Heart right ventricle (tissue), 16 donors: ENCODE measurements at regions not wholly inside any gene's neighbourhood (a gene's known extent, or its start where the extent isn't known, plus 50 kb on each side); places are given as distances from the start of the nearest gene placed in this dataset.
"Not testable (repeated sequence)": the region's sequence is repeated elsewhere in the genome, so short reads cannot be mapped to it uniquely, and the experiment has no call there.

Experiments used
- ATAC-seq, 8 donors: fragments of 200-7000 bp; cut with Tn5 transposase; one replicate each; pipeline ENCODE4 v1.9.1; 2020; ENCODE audit warnings: mild to moderate bottlenecking in 8 of 8, moderate library complexity in 8 of 8, moderate number of reproducible peaks in 1 of 8
- DNase-seq, 2 donors: peaks; one replicate each; pipeline ENCODE4 v3.0.0-alpha.2; 2020
- H3K27ac ChIP-seq, 10 donors: fragments of 200-600 bp; sonication (generic) in 2 of 10; one replicate each; pipeline versions ENCODE4 v1.5.0 to v1.8.0; 2020 to 2022; ENCODE audit warnings: mild to moderate bottlenecking in 3 of 10
- H3K27me3 ChIP-seq, 7 donors: fragments of 200-600 bp; one replicate each; pipeline ENCODE4 v1.8.0; 2021 to 2022; ENCODE audit warnings: mild to moderate bottlenecking in 2 of 7
- H3K36me3 ChIP-seq, 9 donors: fragments of 200-600 bp; sonication (generic) in 1 of 9; one replicate each; pipeline versions ENCODE4 v1.5.0 to v1.8.0; 2020 to 2022; ENCODE audit warnings: mild to moderate bottlenecking in 2 of 9
- H3K4me1 ChIP-seq, 9 donors: fragments of 200-600 bp; sonication (generic) in 1 of 9; one replicate each; pipeline versions ENCODE4 v1.5.0 to v1.8.0; 2020 to 2022; ENCODE audit warnings: mild to moderate bottlenecking in 4 of 9
- H3K4me3 ChIP-seq, 10 donors: fragments of 200-600 bp; sonication (generic) in 2 of 10; one replicate each; pipeline versions ENCODE4 v1.5.0 to v1.8.0; 2020 to 2022; ENCODE audit warnings: mild to moderate bottlenecking in 7 of 10, moderate library complexity in 2 of 10
- H3K9me3 ChIP-seq, 11 donors: fragments of 200-600 bp in 10 of 11; sonication (generic) in 2 of 11; one replicate each; pipeline versions ENCODE4 v1.5.0 to v1.8.0; 2013 to 2022; ENCODE audit warnings: mild to moderate bottlenecking in 2 of 11, control low read depth in 1 of 11, moderate library complexity in 1 of 11
- WGBS, 2 donors: extraction: QIAGEN DNeasy Blood & Tissue Kit; methylation state at CpG; one replicate each; pipeline ENCODE4 v1.1.7; 2013; ENCODE audit warnings: inconsistent platforms in 1 of 2; 5-methylcytosine and 5-hydroxymethylcytosine counted together
- intact Hi-C, 10 donors: fragments of 100-400 bp; cut with DNase I; formaldehyde crosslinking; loops; one replicate each; pipeline versions ENCODE4 v1.11.1 to v1.14.2; 2022
- TF ChIP-seq, protein P1 (sequence below), 9 donors: fragments of 200-600 bp; sonication (generic) in 2 of 9; IDR thresholded peaks; one replicate each; pipeline versions ENCODE4 v1.5.0 to v1.8.0; 2021 to 2022; ENCODE audit warnings: antibody characterized with exemption in 9 of 9, mild to moderate bottlenecking in 5 of 9, moderate library complexity in 1 of 9
- donor health status: Arrhythmogenic right ventricular cardiomyopathy.
- donor health status: ischemic (EF 13 %, LVEDD 7.1; RV severe dilation, severe dysfunction).
- donor health status: healthy with polysubstance abuse.
- donor health status: DM: no; HTN: yes; CAD: no.
- donor health status: DM: no; HTN: no; CAD: no.
- donor health status: ischemic (EF 25% LVEDD 6.9; RV normal size, moderate dysfunction).
- donor health status: ischemic (EF 25% LVEDD 5.7; RV mildly dilated, moderate dysfunction).
- donor health status: healthy.
- donor health status: DM: yes; HTN: yes; CAD: no.
- donor health status: Ischemic cardiomyopathy.
- donor health status: ischemic (EF 35%, LVEDD 5.7; RV mildly dilated, moderate dysfunction).
- donor health status: nonischemic (EF 11% LVEDD 7.7; RV severe dilation, severe dysfunction).
- donor health status: DM: yes; HTN: yes; CAD: no.
- donor health status: PGD.
- donor health status: ischemic (EF 29% LVEDD 5.4; RV normal size, mild dysfunction).
- donor health status: nonischemic (EF 23%, LVEDD 6.1; RV moderate dilation, normal function).

DNA sequence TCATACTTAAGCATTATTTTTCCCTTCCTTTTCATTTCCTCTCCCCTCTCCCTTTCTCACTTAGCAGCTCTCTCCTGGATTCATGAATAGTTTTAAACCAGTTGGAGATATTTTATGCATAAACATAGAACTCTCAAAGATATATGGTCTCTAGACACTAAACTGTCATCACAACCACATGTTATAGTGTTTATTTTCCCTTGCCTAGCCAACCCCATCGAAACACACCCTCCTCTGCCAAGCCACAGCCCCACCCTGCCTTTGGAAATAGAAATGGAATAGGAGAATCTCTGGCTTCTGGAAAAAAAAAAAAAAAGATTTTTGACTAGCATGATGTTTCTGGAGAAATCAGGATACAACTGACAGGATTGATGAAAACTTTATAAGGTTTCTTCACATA lies 64.8 kb upstream of the RBPJ start:
- no peak overlapping the region for H3K27ac ChIP-seq
- ATAC-seq (no peak), DNase-seq (no peak)
- no peak overlapping the region for H3K4me3 ChIP-seq
- H3K27me3 ChIP-seq: no peaks in the 10 kb centered on the region
- peaks cover 0 to 15% (median 0%) of the 10 kb centered on the region in 9 donors for H3K4me1 ChIP-seq
- TF ChIP-seq, protein P1, sequence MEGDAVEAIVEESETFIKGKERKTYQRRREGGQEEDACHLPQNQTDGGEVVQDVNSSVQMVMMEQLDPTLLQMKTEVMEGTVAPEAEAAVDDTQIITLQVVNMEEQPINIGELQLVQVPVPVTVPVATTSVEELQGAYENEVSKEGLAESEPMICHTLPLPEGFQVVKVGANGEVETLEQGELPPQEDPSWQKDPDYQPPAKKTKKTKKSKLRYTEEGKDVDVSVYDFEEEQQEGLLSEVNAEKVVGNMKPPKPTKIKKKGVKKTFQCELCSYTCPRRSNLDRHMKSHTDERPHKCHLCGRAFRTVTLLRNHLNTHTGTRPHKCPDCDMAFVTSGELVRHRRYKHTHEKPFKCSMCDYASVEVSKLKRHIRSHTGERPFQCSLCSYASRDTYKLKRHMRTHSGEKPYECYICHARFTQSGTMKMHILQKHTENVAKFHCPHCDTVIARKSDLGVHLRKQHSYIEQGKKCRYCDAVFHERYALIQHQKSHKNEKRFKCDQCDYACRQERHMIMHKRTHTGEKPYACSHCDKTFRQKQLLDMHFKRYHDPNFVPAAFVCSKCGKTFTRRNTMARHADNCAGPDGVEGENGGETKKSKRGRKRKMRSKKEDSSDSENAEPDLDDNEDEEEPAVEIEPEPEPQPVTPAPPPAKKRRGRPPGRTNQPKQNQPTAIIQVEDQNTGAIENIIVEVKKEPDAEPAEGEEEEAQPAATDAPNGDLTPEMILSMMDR (IDR thresholded peaks at IDR 0.05): no peak
- 56 to 57% methylated on average over 1 of the region's 1 CpG for WGBS, 2 donors
- intact Hi-C loops: no loop called here
- no peaks in the 10 kb centered on the region for H3K36me3 ChIP-seq
- peaks cover 0 to 13% (median 5%) of the 10 kb centered on the region in 11 donors for H3K9me3 ChIP-seq

DNA sequence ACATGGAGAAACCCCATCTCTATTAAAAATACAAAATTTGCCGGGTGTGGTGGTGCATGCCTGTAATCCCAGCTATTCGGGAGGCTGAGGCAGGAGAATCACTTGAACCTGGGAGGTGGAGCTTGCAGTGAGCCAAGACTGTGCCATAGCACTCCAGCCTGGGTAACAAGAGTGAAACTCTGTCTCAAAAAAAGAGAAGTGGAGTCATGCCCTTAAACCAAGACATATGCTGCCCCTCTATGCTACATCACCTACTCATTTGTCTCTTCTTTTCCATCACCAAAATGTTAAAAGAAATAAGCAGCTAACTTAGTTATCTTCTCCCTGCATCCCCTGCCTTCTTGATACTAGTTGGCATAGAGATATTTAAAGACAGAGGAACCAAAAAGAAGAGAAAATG lies 63.4 kb upstream of the RBPJ start:
- Histone ChIP-seq H3K27ac (peak overlapping the region in 1 of 10 donors; percentile 37), H3K4me1 (peaks cover 0 to 27% (median 0%) of the 10 kb centered on the region in 9 donors), H3K9me3 (peaks cover 0 to 13% (median 5%) of the 10 kb centered on the region in 11 donors)
- intact Hi-C loops, DNase-seq, H3K27me3 ChIP-seq, H3K4me3 ChIP-seq, ATAC-seq, H3K36me3 ChIP-seq: not testable (repeated sequence)
- WGBS, 2 donors: 94 to 98% methylated on average over 2 of the region's 2 CpGs

DNA sequence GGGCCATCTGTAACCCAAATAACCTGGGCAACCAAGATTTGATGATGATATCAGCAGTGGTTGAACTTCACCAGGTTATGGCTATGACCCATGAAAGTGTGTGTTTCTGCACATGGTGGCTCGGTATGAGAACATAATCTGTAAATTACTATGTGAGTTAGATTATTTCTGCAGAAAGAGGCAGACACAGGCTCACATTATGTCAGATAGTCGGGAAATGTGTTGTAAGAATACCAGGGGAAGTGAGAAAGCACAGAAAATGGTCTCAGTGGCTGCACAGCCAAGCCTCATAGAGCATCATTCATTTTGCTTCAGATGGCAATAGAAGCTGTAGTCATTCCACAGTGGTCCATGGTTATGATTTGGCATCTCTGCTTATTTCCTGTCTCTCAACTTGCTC lies 63.0 kb upstream of the RBPJ start:
- DNase-seq (no peak), ATAC-seq (peak in 1 of 8 donors; percentile 18)
- no peaks in the 10 kb centered on the region for H3K36me3 ChIP-seq
- intact Hi-C loops: no loop called here
- H3K27me3 ChIP-seq: no peaks in the 10 kb centered on the region
- H3K4me1 ChIP-seq: peaks cover 0 to 29% (median 0%) of the 10 kb centered on the region in 9 donors
- peak overlapping the region in 1 of 10 donors; percentile 37 for H3K27ac ChIP-seq
- TF ChIP-seq, protein P1 (IDR thresholded peaks at IDR 0.05): no peak
- H3K4me3 ChIP-seq: no peak overlapping the region
- H3K9me3 ChIP-seq: peaks cover 0 to 13% (median 5%) of the 10 kb centered on the region in 11 donors
- 70 to 86% methylated on average over 2 of the region's 2 CpGs for WGBS, 2 donors

DNA sequence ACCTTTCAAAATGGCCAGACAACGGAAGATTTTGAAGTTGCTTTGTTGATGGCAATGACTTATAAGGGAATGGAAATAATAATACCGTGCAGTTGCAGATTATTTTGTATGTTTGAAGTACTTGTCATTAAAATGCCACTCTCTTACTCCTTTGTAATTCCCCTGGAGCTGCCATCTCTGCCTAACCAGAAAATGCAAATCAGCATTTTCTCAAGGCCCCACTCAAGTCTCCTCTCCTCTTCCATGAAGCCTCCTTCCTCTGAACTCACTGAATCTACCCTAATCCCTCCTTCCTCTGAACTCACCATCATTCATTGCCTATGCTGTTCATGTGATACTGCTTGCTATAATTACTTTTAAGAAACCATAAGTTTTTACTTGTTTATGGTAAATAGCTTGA lies 60.2 kb upstream of the RBPJ start:
- Histone ChIP-seq H3K9me3 (peaks cover 0 to 13% (median 5%) of the 10 kb centered on the region in 11 donors), H3K27ac (no peak overlapping the region), H3K4me1 (peaks cover 0 to 29% (median 0%) of the 10 kb centered on the region in 9 donors), H3K4me3 (no peak overlapping the region), H3K36me3 (no peaks in the 10 kb centered on the region), H3K27me3 (peaks cover 0 to 5% (median 0%) of the 10 kb centered on the region in 7 donors)
- no peak for ATAC-seq
- TF ChIP-seq, protein P1 (IDR thresholded peaks at IDR 0.05): no peak
- no peak for DNase-seq
- 77 to 83% methylated on average over 2 of the region's 2 CpGs for WGBS, 2 donors
- intact Hi-C loops: no loop called here

GRCh38 chr4:26261405-26261804 lies 59.4 kb upstream of the RBPJ start:
- intact Hi-C loops: no loop called here

More at GRCh38 chr4:26261405-26261804, 59.4 kb upstream of the RBPJ start:
- peak overlapping the region in 1 of 10 donors; percentile 57 for H3K27ac ChIP-seq
- peaks cover 0 to 5% (median 0%) of the 10 kb centered on the region in 7 donors for H3K27me3 ChIP-seq
- TF ChIP-seq, protein P1 (IDR thresholded peaks at IDR 0.05): no peak
- no peaks in the 10 kb centered on the region for H3K36me3 ChIP-seq
- no peak overlapping the region for H3K4me3 ChIP-seq
- peaks cover 0 to 13% (median 5%) of the 10 kb centered on the region in 11 donors for H3K9me3 ChIP-seq
- H3K4me1 ChIP-seq: peaks cover 0 to 26% (median 0%) of the 10 kb centered on the region in 9 donors
- WGBS, 2 donors: 56 to 63% methylated on average over 2 of the region's 2 CpGs
- DNase-seq: no peak
- peak in 1 of 8 donors; percentile 49 for ATAC-seq
